ENCODE measurements at regions not wholly inside any gene's neighbourhood (a gene's known extent, or its start where the extent isn't known, plus 50 kb on each side); places are given as distances from the start of the nearest gene placed in this dataset.
"Not testable (repeated sequence)": the region's sequence is repeated elsewhere in the genome, so short reads cannot be mapped to it uniquely, and the experiment has no call there.

DNA sequence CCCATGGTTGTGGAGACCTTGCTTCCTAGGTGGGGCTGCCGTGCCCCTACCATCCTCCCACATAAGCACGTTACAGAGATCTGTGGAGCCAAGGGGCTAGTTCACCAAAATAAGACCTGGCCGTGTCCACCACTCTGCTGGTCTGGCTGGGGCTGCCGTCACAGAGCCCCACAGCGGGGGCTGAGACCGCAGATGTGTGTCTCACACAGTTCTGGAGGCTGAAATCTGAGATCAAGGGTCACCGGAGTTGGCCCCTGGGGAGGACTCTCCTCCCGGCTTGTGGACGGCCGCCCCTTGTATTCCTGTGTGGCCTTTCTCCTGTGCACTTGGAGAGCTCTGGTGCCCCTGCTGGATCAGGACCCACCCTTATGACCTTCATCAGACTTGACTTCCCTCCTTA, 147.4 kb downstream of the IGLL1 start:
- not testable (repeated sequence) for H3K27ac ChIP-seq; H3K4me3 ChIP-seq; H3K27me3 ChIP-seq (replicated peaks); H3K9me3 ChIP-seq (replicated peaks); H3K4me1 ChIP-seq (replicated peaks); H3K36me3 ChIP-seq; DNase-seq (ENCODE audit: low read depth in 1 of 2, low spot score in 2 of 2)

DNA sequence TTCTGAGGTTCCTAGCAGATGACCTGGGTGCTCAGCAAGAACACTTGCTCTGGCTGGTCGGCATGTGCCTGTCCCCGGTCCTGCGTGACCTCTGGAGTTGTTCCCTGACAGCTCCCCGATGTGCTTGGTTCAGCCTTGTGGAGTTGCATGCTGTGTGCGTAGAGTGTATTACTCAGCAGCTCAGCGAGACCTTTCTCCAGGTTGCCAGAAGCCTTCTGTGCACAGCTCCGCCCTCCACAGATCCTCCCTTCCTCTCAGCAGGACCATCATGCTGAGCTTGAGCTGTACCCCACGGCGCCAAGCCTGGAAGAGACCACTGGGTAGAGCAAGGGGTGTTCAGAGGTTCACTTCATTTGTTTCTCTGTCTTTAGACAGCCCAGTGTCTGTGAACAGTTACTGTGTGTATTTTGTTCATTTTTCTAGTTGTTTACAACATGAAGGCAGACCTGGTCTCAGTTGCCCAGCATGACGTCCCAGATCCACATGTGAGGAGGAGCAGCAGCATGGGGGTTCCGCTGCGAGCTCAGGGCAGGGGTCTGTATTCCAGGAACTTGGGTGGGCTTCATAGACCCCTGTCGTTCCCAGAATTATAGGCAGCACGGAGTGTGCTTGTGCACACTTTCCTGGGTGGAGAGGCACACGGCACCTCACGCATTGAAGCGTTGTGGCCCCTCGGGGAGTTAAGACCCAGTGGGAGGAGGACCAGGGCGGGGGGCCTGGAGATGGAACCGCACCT, 148.6 kb downstream of the IGLL1 start:
- H3K27ac ChIP-seq = no peak overlapping the region
- no peak for DNase-seq (ENCODE audit: low read depth in 1 of 2, low spot score in 2 of 2)
- no peak overlapping the region for H3K4me3 ChIP-seq
- H3K4me1 ChIP-seq (replicated peaks) = no peaks in the 10 kb centered on the region
- H3K36me3 ChIP-seq = no peaks in the 10 kb centered on the region
- H3K27me3 ChIP-seq (replicated peaks) = no peaks in the 10 kb centered on the region; the same call in 1 of the 2 replicates
- H3K9me3 ChIP-seq (replicated peaks) = no peaks in the 10 kb centered on the region

DNA sequence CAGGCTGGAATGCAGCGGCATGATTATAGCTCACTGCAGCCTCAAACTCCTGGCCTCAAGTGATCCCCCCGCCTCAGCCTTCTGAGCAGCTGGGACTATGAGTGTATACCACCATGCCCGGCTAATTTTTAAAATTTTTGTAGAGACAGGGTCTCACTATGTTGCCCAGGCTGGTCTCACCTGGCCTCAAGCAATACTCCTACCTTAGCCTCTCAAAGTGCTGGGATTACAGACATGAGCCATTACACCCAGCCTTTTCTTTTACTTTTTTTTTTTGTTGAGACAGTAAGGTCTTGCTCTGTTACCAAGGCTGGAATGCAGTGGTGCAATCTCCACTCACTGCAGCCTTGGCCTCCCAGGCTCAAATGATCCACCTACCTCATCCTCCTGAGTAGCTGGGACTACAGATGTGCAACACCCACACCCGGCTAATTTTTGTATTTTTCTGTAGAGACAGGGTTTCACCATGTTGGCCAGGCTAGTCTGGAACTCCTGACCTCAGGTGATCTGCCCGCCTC, 155.5 kb downstream of the IGLL1 start:
- not testable (repeated sequence) for H3K27ac ChIP-seq; H3K36me3 ChIP-seq; H3K9me3 ChIP-seq (replicated peaks); H3K27me3 ChIP-seq (replicated peaks); H3K4me3 ChIP-seq; H3K4me1 ChIP-seq (replicated peaks); DNase-seq (ENCODE audit: low read depth in 1 of 2, low spot score in 2 of 2)

DNA sequence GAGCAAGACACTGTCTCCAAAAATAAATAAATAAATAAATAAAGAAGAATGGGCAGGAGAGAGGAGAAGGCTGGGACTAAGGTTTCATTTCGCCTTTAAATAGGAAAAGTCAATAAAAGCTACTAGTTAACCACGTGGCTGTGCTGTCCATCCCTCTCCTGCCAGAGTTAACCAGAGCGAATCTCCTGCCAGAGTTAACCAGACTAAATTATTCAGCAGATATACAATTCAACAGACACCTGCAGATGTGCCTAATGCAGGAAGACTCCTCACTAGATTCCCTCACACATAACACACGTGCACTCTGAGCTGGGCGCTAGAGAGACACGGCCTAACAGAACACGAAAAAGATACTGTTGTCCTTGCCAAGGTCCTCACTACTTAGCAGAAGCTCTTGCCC, 156.1 kb downstream of the IGLL1 start:
- DNase-seq (ENCODE audit: low read depth in 1 of 2, low spot score in 2 of 2) = no peak
- Histone ChIP-seq H3K4me1 (replicated peaks) (no peaks in the 10 kb centered on the region), H3K36me3 (no peaks in the 10 kb centered on the region), H3K4me3 (no peak overlapping the region), H3K9me3 (replicated peaks) (no peaks in the 10 kb centered on the region), H3K27me3 (replicated peaks) (no peaks in the 10 kb centered on the region), H3K27ac (no peak overlapping the region)

DNA sequence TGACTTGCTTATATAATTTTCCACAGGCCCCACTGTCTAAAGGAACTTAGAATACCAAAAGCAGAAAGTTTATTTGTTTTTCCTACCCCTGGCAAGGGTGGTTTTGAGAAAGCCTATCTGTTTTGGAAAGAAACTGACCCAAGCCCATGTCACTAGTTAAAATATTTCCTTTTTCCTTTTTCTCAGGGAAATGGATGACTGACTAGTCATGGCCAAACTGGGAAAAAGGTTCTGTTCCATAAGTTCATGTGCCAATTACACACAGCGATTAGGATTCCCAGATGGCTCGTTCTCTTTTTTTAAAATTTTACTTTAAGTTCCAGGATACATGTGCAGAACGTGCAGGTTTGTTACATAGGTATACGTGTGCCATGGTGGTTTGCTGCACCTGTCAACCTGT, 157.8 kb downstream of the IGLL1 start:
- H3K4me3 ChIP-seq; H3K4me1 ChIP-seq (replicated peaks); H3K27me3 ChIP-seq (replicated peaks); H3K9me3 ChIP-seq (replicated peaks); DNase-seq (ENCODE audit: low read depth in 1 of 2, low spot score in 2 of 2); H3K27ac ChIP-seq; H3K36me3 ChIP-seq: not testable (repeated sequence)

DNA sequence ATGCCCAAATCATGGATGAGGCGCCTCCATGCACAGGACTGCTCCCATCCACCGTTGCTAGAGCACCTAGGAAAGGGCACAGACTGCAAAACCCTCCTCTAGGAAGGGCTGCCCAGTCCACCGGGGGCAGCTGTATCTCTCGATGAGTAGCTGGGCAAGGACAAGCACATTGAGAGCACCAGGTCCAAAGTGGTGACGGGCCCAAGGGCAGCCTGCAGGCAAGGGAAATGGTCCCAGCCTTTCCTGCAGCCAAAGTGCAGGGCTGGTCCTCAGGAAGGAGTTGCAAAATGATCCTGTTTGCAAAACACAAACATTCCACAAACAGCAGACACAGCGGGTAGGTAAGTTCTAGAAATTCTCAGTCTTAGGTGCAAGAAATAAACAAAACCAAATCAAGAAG, 158.8 kb downstream of the IGLL1 start:
- not testable (repeated sequence) for H3K36me3 ChIP-seq; H3K27me3 ChIP-seq (replicated peaks); H3K9me3 ChIP-seq (replicated peaks); H3K27ac ChIP-seq; H3K4me3 ChIP-seq; DNase-seq (ENCODE audit: low read depth in 1 of 2, low spot score in 2 of 2)
- H3K4me1 ChIP-seq (replicated peaks) = peaks cover 13% of the 10 kb centered on the region

DNA sequence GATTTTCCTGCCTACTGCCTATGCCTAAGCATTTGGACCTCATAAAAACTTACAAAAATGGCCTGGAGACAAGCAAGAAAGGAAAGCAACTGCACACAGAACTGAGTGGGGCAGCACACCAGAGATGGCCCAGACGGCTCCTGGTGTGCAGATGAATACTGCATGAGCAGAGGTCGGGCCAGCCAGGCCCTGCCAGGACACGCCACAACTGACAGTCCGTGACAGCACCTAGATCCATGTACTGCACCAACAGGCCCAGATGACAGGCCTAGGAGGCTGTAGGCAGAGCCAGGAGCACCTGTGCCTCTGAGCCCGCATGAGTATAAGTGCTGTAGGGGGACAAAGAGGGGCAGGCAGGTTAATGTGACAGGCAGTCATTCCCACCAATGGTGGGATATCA, 160.2 kb downstream of the IGLL1 start:
- H3K9me3 ChIP-seq (replicated peaks) = no peaks in the 10 kb centered on the region
- H3K36me3 ChIP-seq = no peaks in the 10 kb centered on the region
- H3K4me3 ChIP-seq = no peak overlapping the region
- DNase-seq (ENCODE audit: low read depth in 1 of 2, low spot score in 2 of 2) = no peak
- H3K27ac ChIP-seq = no peak overlapping the region
- no peaks in the 10 kb centered on the region for H3K27me3 ChIP-seq (replicated peaks)
- peaks cover 16% of the 10 kb centered on the region for H3K4me1 ChIP-seq (replicated peaks)

DNA sequence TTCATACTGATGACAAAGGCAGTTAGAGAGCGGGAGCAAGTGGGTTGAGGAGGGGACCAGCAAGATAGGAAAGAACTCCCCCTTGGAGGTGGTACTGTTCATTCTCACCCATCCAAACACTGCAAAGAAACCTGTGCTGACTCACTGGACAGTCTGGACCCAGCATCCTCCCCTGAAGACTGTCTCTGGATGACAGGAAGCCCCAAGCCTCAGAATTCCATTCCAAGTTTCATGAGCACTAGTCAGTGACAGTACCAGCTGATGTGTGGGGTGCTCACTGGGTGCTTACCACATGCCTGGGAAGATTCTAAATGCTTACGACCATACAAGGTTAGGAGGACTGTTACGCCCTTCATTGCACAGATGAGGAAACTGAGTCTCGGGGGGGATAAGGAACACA, 160.9 kb downstream of the IGLL1 start:
- H3K27me3 ChIP-seq (replicated peaks) = no peaks in the 10 kb centered on the region
- no peaks in the 10 kb centered on the region for H3K9me3 ChIP-seq (replicated peaks)
- no peaks in the 10 kb centered on the region for H3K36me3 ChIP-seq
- no peak overlapping the region for H3K4me3 ChIP-seq
- H3K4me1 ChIP-seq (replicated peaks) = peaks cover 16% of the 10 kb centered on the region
- DNase-seq (ENCODE audit: low read depth in 1 of 2, low spot score in 2 of 2) = no peak
- no peak overlapping the region for H3K27ac ChIP-seq

DNA sequence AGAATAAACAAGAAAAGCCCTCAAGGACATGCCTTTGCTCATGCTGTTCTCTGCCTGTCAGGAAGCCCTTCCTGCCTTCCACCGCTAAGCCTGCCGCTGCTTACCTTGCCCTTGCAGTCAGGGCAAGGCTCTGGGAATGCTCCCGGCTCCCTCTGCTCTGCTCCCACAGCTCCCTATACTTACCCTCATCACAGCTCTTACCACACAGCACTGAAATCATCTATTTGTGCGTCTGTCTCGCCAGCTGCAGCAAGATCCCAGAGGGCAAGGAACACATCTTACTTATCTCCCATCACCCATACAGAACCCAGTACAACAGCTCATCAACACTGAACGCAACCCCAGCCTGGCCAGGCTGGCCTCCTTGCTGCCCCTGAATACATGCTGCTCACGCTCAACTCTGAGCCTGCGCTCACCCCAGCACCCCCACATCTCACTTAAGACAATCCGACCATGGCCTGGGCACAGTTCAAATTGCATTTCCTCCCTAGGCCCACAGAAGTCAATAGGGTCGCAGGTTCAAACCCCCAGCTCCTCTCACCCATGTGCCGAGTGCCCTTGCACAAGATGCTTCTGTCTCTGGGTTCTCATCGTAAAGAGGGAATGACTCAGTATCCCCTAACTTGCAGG, 161.8 kb downstream of the IGLL1 start:
- no peak for DNase-seq (ENCODE audit: low read depth in 1 of 2, low spot score in 2 of 2)
- 0 out of 2 replicates have a peak, but pooled peaks cover 2% of the 10 kb centered on the region for H3K27me3 ChIP-seq (replicated peaks)
- no peak overlapping the region for H3K27ac ChIP-seq
- H3K4me1 ChIP-seq (replicated peaks) = peaks cover 16% of the 10 kb centered on the region
- no peaks in the 10 kb centered on the region for H3K36me3 ChIP-seq
- no peak overlapping the region for H3K4me3 ChIP-seq
- H3K9me3 ChIP-seq (replicated peaks) = no peaks in the 10 kb centered on the region

DNA sequence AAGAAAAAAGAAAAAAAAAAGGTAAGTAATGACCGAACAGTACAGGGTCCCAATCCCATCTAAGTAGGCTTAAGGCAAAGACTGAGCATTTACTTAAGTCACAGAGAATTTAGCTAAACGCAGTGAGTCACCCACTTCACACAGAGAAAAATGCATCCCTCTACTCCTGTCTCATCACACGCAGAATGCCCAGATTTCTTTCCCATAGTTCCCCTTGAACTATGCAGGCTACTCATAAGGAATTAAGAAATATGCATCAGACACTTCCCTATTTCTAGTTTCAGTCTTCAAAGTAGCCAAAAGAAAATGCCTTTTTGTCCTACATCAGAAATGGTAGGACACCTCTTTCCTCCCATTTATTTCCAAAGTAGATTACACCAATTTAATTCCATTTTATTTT, 162.8 kb downstream of the IGLL1 start:
- not testable (repeated sequence) for H3K9me3 ChIP-seq (replicated peaks); H3K27me3 ChIP-seq (replicated peaks); H3K36me3 ChIP-seq; H3K4me3 ChIP-seq
- H3K4me1 ChIP-seq (replicated peaks) = peaks cover 16% of the 10 kb centered on the region
- H3K27ac ChIP-seq = peak overlapping the region; percentile 56
- peak in 1 of 2 experiments; percentile 67 for DNase-seq (ENCODE audit: low read depth in 1 of 2, low spot score in 2 of 2)

DNA sequence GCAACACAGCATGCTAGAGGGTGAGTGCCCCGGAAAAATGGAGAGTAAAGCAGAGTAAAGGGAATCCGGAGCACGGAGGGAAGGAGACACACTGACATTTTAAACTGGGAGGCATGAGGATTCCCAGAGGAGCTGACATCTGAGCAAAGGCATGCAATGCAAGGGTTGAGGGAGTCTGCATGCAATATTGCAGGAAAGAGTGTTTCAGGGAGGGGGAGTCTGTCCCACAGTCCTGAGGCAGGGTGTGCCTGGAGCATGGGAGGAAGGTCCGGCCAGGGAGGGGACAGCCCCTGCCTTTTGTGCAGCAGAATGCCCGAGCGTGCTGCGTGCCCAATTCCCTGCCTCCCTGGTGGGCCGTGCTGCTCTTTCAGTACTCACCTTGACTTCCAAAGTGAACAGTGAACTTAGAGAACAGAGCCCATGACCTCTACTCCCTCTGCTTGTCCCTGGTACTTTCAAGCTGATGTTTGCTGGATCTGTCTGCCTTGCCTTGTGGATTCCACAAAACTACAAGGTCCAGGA, 163.9 kb downstream of the IGLL1 start:
- 0 out of 2 replicates have a peak overlapping the region, but pooled peaks have one; percentile 34 for H3K27ac ChIP-seq
- H3K27me3 ChIP-seq (replicated peaks); H3K4me3 ChIP-seq; H3K9me3 ChIP-seq (replicated peaks); H3K36me3 ChIP-seq; DNase-seq (ENCODE audit: low read depth in 1 of 2, low spot score in 2 of 2): not testable (repeated sequence)
- peaks cover 16% of the 10 kb centered on the region for H3K4me1 ChIP-seq (replicated peaks)

DNA sequence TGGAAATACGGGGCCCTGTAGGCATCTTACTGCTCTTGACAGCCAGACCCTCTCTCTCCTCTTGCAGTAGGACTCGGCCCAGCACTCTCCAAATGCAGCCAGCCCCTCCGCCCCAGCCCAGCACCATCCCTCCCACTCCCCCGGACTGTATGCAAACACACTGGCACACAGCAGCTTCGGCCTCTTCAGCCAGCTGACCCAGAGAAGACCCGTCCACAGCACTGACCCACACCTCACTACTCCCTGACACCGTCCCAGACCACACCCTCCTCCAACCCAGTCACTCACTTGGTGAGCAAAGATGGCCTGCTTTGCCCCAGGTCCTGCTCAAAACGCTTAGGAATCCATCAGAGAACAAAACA, 164.6 kb downstream of the IGLL1 start:
- Histone ChIP-seq H3K4me3 (no peak overlapping the region), H3K9me3 (replicated peaks) (no peaks in the 10 kb centered on the region), H3K36me3 (no peaks in the 10 kb centered on the region), H3K27me3 (replicated peaks) (peaks cover 6% of the 10 kb centered on the region; the same call in 1 of the 2 replicates), H3K4me1 (replicated peaks) (peaks cover 16% of the 10 kb centered on the region), H3K27ac (no peak overlapping the region)
- no peak for DNase-seq (ENCODE audit: low read depth in 1 of 2, low spot score in 2 of 2)

DNA sequence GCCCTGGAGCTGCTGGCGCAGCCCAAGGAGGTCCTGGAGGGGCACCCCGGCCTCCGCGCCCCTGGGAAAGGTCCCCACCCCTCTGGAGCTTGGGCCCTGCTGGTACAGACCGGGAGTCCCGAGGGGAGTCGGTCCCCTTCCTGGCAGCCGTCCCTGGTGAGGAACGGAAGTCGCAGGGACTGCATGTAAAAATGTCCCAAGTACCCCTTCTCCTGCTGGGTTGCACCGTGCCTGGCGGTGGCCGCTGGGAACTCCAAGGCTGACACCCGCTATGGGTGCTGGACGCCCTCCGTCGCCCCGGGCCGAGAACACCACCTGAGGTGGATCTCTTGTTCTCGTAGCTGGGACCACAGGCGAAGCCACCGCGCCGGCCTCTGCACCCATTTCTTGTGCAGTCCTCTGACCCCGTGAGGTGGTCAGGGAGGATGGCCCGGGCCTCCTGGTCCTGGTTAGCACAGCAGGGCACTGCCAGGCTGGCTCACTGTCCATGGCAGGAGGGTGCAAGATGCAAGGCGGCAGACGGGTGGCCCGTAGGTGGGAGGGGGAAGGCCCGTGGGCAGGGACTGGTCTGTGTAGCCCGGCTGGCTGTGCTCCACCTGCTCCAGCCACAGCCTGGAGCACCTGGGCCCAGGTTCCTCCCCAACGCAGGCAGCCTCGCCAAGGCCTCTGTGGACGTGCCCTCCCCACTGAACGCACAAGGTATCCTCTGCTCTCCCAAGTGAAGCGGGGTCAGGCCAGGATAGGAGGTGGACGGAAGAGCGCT, 165.2 kb downstream of the IGLL1 start:
- Histone ChIP-seq H3K4me3 (no peak overlapping the region), H3K27ac (no peak overlapping the region), H3K27me3 (replicated peaks) (peaks cover 6% of the 10 kb centered on the region; the same call in 1 of the 2 replicates), H3K9me3 (replicated peaks) (no peaks in the 10 kb centered on the region), H3K4me1 (replicated peaks) (peaks cover 16% of the 10 kb centered on the region), H3K36me3 (no peaks in the 10 kb centered on the region)
- DNase-seq (ENCODE audit: low read depth in 1 of 2, low spot score in 2 of 2) = no peak

DNA sequence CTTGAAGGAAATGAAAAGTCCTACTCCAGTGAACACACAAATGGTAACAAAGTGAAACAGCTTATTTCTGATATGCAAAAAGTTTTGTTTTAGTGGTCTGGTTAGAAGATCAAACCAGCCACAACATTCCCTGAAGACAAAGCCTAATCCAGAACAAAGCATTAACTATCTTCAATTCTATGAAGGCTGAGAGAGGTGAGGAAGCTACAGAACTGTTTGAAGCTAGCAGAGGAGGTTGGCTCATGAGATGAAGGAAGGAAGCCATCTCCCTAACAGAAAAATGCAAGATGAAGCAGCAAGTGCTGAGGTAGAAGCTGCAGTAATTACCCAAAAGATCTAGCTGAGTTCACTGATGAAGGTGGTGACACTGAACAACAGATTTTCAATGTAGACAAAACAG, 168.4 kb downstream of the IGLL1 start:
- Histone ChIP-seq H3K27ac (no peak overlapping the region), H3K36me3 (no peaks in the 10 kb centered on the region), H3K9me3 (replicated peaks) (no peaks in the 10 kb centered on the region), H3K4me3 (no peak overlapping the region), H3K27me3 (replicated peaks) (peaks cover 6% of the 10 kb centered on the region; the same call in 1 of the 2 replicates), H3K4me1 (replicated peaks) (peaks cover 20% of the 10 kb centered on the region)
- no peak for DNase-seq (ENCODE audit: low read depth in 1 of 2, low spot score in 2 of 2)
